Stimulated activated CD4-positive, alpha-beta T cell treated with anti-CD3 and anti-CD28 coated beads, Interleukin-15, amount 100 ng/mL, for 48 hours (primary cell): ENCODE measurements at regions not wholly inside any gene's neighbourhood (a gene's known extent, or its start where the extent isn't known, plus 50 kb on each side); places are given as distances from the start of the nearest gene placed in this dataset.

ENCODE experiments used
- DNase-seq, 2 donors: peaks; one replicate each; pipeline ENCODE4 v3.0.0-alpha.2; 2020; ENCODE audit warnings: low read depth in 2 of 2

GRCh38 chr14:58813745-58814144 is 176.0 kb downstream of the DACT1 start:
- no peak for DNase-seq

GRCh38 chr14:58814466-58814865 is 176.7 kb downstream of the DACT1 start:
- DNase-seq: no peak

GRCh38 chr14:58815161-58815701 is 177.5 kb downstream of the DACT1 start:
- no peak for DNase-seq

DNA sequence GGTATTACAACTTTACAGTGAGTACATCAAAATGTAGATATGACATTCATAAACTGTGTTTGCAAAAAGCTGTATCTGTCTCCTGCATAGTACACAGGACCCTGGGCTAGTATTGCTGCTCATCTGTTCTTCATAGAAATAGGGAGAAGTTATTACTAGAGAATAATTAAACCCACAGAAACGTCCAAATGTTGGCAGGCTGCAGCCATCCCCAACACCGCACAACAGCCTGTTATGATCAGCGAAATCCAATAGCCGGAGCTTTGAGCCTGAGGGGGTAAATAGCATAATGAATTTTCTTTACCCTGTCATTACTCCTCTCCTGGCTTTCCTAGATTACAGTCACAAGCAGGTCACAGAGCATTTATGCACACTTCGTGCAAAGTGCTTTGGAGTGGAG is 178.0 kb downstream of the DACT1 start:
- no peak for DNase-seq

DNA sequence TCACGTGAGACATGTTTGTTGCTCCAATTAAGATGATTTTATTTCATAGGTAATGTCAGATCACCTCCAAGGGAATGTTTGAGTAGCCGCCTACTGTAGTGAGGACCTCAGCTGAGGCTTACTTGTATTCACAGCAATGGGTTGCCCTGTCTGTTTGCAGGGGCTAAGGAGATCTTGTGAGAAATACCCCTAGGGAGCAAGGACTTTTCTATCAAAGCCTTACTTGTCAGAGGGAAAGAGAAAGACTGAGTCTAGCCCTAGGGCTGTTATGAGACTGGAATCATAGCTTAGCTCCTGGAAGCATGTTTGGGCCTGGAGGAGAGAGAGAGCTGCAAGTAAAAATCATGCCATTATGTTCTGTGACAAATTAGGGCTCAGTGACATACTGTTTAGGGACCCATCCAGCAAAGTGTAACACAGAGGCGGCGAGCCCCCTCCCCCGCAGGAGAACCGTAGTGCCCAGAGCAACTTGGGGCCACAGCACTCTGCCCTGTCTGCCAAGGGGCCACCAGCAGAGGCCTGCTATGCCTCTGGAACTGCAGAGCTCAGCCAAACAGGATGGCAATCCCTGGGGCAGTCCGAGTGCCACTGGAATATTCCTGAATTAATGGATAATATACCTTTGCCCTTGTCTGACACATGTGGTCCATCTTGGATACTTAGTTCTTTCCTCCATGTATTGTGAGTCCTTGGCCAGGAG is 178.8 kb downstream of the DACT1 start:
- DNase-seq: no peak

- no peak for DNase-seq
Observed at GRCh38 chr14:58817846-58818245, 180.1 kb downstream of the DACT1 start.

DNA sequence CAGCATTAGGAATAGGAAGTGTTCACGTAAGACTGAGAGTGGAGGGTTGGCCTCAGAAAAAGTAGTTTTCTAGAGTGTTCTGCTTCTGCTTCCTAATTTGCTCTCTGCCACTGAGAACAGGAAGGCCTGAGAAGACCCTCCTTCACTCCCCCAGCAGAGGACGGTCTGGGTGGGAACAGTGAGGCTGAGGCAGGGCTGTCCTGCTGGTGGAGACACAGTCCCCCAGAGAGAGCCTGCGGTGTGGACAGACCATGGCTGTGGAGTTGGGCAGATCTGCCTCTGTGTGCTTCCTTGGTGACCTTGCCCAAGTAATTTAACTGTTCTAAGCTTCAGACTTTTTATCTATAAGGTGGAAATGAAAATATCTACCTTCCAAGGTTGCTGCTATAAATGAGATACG is 182.3 kb downstream of the DACT1 start:
- DNase-seq: no peak

- DNase-seq: no peak
Observed at GRCh38 chr14:58821421-58821820, 183.7 kb downstream of the DACT1 start.

GRCh38 chr14:58822856-58823255 is 185.1 kb downstream of the DACT1 start:
- DNase-seq: no peak

DNA sequence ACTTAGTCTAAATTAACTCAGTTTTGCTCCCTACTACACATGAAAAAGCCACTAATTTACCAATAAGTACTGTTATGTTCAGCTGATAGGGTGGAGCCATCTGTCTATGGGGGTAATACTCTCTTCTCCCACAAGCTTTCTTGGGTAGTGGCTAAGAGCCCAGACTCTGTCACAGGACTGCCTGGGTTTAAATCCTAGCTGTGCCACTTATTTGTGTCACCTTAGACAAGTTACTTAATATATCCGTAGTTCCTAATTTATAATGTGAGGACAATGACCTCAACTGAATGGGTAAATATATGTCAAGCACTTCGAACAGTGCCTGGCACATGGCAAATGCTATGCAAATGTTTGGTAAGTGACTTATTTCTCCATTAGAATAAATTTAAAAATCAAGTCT is 185.6 kb downstream of the DACT1 start:
- no peak for DNase-seq

DNA sequence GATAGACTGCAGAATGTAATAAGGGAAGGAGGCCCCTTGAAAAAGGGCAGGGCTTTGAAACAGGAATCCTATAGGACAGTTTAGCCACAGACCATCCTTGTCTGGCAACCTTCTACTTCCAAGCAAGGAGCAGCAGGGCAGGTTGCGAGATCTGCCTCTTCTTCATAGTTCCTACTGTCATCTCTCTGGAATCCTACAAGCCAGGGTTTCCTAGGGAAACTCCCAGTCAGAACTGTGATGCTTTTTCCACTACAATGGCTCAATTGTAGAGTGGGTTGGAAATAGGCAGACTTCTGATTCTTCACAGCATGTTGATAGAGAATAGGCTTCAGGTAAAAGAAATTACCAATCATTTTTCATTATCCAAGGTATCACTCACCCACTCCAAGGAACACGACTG is 186.3 kb downstream of the DACT1 start:
- no peak for DNase-seq

GRCh38 chr14:58824796-58825195 is 187.0 kb downstream of the DACT1 start:
- no peak for DNase-seq

DNA sequence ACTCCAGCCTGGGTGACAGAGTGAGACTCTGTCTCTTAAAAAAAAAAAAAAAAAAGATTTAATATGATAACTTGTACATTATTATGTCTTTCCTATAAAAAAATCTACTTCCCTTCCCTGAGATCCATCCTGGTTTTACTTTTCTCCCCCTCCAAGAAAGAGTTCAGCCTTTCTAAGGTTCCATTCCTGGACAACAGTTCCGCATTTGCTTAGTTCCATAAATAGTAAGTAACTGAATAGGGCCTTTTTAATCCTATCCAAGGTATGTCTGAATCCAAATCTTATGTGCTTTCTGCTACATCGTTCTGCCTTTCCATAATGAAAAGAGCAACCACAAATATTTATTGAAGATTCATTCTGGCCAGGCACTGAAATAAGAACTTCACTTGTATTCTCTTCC is 187.8 kb downstream of the DACT1 start:
- no peak for DNase-seq

DNA sequence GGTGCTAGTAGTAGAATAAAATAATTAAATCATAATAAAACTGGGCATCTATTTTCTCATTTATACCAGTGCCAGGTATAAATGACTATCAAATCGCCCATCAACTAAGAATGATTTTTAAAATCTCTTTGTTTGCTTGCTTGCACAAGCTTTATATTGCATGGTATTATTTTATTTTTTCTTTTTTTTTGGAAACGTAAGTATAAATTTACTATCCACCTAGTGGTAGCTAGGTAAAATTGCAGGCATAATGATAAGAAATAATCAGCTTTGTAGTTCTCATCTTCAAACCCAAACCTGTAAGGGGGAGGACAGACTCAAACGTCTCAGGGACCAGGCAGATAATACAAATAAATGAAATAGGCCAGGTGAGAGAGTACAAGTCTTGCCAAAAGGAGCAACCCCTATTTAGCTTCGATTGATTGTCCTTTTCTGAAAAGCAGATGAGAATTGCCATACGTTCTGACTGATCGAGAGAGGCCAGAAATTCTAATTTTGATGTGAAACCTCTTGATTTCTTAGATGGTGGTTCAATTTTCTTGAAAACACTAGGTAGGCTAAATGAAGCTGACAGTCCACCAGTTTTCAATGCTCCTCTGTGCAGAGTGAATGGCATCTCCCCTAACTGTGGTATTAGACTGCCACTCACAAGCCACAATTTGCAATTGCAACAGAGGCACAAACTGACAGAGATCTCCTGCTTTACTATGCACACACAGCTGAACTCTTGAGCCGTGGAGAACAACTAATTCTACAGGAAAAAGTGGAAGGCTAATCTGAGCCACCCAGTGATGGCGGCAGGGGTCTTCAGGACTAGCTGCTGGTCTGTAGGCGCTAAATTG is 189.3 kb downstream of the DACT1 start:
- DNase-seq: no peak

DNA sequence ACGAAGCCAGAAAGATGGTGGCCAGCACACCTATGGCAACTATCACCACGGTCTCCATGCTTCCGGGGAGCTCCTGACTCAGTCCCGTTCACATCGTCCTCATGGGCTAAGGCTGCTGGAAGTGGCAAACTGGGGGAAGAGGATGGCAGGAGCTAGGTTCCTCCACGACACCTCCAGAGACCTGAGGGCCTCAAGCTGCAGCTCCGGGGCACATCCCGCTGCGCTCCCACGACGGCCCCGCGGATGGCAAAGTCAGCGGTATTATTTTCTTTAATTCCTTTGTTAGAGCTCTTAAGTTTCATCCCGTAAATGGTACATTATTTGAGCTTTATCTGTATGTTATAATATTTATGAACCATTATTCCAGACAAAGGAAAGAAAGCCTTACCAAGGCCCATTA is 190.5 kb downstream of the DACT1 start:
- DNase-seq: no peak

DNA sequence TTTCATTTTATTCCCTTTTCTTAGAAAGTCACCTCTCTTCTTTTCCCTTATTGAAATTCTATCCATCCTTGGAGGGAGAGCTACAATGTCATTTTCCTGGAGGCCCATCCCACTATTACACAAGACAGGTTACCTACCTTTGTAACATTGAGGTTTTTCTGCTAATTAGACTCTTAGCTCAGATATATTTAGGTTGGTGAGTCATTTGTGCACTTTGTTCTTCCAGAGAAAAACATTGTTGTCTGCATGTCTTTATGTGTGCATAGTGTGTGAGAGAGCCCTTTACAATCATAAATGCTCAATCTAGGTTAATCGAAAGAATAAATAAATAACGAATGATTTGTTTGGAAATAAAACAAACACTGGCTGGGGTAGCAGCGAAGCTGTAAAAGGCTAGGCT is 191.8 kb downstream of the DACT1 start:
- no peak for DNase-seq

DNA sequence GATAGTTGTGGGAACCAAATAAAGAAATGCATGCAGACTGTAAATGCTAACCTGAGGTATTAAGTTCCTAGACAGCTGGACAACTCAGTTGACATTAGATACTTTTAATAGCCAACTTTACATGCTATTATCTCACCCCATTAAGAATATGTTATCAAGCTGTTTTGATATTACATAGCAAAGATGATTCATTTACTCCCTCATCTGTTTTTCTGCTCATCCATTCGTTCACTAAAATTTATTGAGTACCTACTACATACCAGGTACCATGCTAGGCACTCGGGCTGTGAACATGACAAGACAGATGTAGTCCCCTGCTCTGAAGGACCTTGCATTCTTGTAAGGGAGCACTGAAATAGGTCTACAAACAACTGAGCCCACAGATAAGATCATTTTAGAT is 192.4 kb downstream of the DACT1 start:
- DNase-seq: no peak

GRCh38 chr14:58832095-58832521 is 194.3 kb downstream of the DACT1 start:
- no peak for DNase-seq

DNA sequence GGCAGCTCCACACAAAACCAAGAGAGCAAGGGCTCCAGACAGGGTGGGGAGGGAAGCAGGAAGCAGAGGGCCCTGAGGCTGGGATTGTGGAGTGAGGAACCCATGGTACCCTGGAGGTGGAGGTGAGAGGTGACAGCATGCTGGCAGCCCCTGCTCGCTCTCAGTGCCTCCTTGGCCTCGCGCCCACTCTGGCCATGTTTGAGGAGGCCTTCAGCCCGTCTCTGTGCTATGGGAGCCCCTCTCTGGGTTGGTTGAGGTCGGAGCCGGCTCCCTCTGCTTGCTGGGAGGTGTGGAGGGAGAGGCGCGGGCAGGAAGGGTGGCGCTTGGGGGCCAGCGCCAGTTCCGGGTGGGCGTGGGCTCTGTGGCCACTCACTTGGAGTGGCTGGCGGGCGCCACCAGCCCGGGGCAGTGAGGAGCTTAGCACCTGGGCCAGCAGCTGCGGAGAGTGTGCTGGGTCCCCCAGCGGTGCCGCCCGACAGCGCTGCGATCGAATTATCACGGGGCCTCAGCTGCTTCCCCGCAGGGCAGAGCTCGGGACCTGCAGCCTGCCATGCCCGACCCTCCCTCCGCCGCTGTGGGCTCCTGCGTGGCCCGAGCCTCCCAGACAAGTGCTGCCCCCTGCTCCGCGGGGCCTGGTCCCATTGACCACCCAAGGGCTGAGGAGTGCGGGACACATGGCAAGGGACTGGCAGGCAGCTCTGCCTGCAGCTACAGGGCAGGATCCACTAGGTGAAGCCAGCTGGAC is 196.0 kb downstream of the DACT1 start:
- DNase-seq: no peak

GRCh38 chr14:58836303-58836974 is 198.7 kb downstream of the DACT1 start:
- DNase-seq: no peak

DNA sequence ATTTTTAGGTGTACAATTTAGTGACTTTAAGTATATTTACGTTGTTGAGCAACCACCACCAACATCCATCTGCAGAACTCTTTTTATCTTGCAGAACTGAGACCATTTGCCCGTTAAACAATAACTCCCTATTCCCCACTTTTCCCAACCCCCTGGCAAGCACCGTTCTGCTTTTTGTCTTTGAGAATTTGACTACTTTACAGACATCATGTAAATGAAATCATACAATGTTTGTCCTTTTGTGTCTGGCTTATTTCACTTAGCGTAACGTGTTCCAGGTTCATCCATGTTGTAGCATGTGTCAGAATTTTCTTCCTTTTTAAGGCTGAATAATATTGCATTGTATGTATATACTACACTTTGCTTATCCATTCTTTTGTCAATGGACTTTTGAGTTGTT is 201.5 kb downstream of the DACT1 start:
- DNase-seq: no peak

GRCh38 chr14:58844544-58844943 is 206.8 kb downstream of the DACT1 start:
- no peak for DNase-seq
